Fibroblast of lung (primary cell): ENCODE measurements at regions not wholly inside any gene's neighbourhood (a gene's known extent, or its start where the extent isn't known, plus 50 kb on each side); places are given as distances from the start of the nearest gene placed in this dataset.
A peak's percentile ranks its signal among the peaks of the same experiment; 100 is the strongest.

Source experiments
- DNase-seq, 2 donors: peaks; one replicate each; pipeline versions ENCODE4 v3.0.0 to v3.0.0-alpha.2; 2010; ENCODE audit warnings: low read depth in 2 of 2
- H2AFZ ChIP-seq: 2 replicates; pipeline ENCODE4 v1.5.1; 2012; ENCODE audit warnings: low read length, control low read depth, inconsistent platforms
- H3K27ac ChIP-seq: 2 replicates; pipeline ENCODE4 v1.5.1; 2011; ENCODE audit warnings: low read length, control low read depth; ENCODE audit not compliant: insufficient read depth
- H3K27me3 ChIP-seq: 2 replicates; pipeline ENCODE4 v1.5.1; 2011; ENCODE audit warnings: mild to moderate bottlenecking, low read length; ENCODE audit not compliant: control insufficient read depth, insufficient read depth
- H3K36me3 ChIP-seq: 2 replicates; pipeline ENCODE4 v1.5.1; 2011; ENCODE audit warnings: low read length; ENCODE audit not compliant: control insufficient read depth, insufficient read depth
- H3K4me1 ChIP-seq: 2 replicates; pipeline ENCODE4 v1.5.1; 2011; ENCODE audit warnings: low read length; ENCODE audit not compliant: control insufficient read depth, insufficient read depth; ENCODE audit errors: extremely low read depth
- H3K4me2 ChIP-seq: 2 replicates; pipeline ENCODE4 v1.5.1; 2011; ENCODE audit warnings: low read length, control low read depth; ENCODE audit not compliant: insufficient read depth; ENCODE audit errors: extremely low read depth
- H3K4me3 ChIP-seq, 4 experiments: fragments of 200-600 bp in 1 of 4; sonication (generic) in 1 of 4; replicated peaks in 1 of 4; 2 replicates each; pipeline ENCODE4 v1.5.1; 2011 to 2016; ENCODE audit warnings: low read length in 4 of 4, low read depth in 3 of 4, mild to moderate bottlenecking in 3 of 4, control low read depth in 2 of 4, inconsistent platforms in 1 of 4, mixed read lengths in 1 of 4; ENCODE audit not compliant: insufficient read depth in 1 of 4; ENCODE audit errors: control extremely low read depth in 1 of 4
- H3K79me2 ChIP-seq: 2 replicates; pipeline ENCODE4 v1.5.1; 2012; ENCODE audit warnings: mild to moderate bottlenecking, low read length, inconsistent platforms; ENCODE audit not compliant: control insufficient read depth, insufficient read depth
- H3K9ac ChIP-seq: 2 replicates; pipeline ENCODE4 v1.5.1; 2011; ENCODE audit warnings: mild to moderate bottlenecking, low read length, control low read depth; ENCODE audit not compliant: insufficient read depth
- H3K9me3 ChIP-seq: 2 replicates; pipeline ENCODE4 v1.5.1; 2012; ENCODE audit warnings: low read depth, low read length; ENCODE audit not compliant: control insufficient read depth, insufficient read depth
- H4K20me1 ChIP-seq: 2 replicates; pipeline ENCODE4 v1.5.1; 2011; ENCODE audit warnings: low read length; ENCODE audit not compliant: control insufficient read depth, insufficient read depth; ENCODE audit errors: extremely low read depth
- CTCF ChIP-seq, 2 donors: IDR thresholded peaks in 1 of 2; conservative IDR thresholded peaks in 1 of 2; 1 replicate in 1 of 2; 2 replicates in 1 of 2; pipeline ENCODE4 v1.5.1; 2011 to 2012; ENCODE audit warnings: low read length in 2 of 2, control low read depth in 1 of 2, inconsistent platforms in 1 of 2, low read depth in 1 of 2, mild to moderate bottlenecking in 1 of 2
- EZH2 ChIP-seq: IDR thresholded peaks from 2 replicates; pipeline ENCODE4 v1.5.1; 2012; ENCODE audit warnings: low read length, control low read depth, mild to moderate bottlenecking; ENCODE audit errors: missing control alignments

GRCh38 chr1:106785176-106785575 lies 271.3 kb upstream of the PRMT6 start:
- Histone ChIP-seq H3K4me3 (no peak overlapping the region), H2AFZ (no peak overlapping the region), H3K79me2 (no peaks in the 10 kb centered on the region), H3K27me3 (no peaks in the 10 kb centered on the region), H3K36me3 (no peaks in the 10 kb centered on the region), H3K9ac (no peak overlapping the region), H3K9me3 (no peaks in the 10 kb centered on the region), H3K4me2 (no peak overlapping the region), H3K27ac (no peak overlapping the region), H4K20me1 (no peaks in the 10 kb centered on the region), H3K4me1 (no peaks in the 10 kb centered on the region)
- peak; percentile 16 to 76 for DNase-seq
- no peak for TF ChIP-seq EZH2
- no peak for TF ChIP-seq CTCF (conservative IDR thresholded peaks at IDR 0.05 in 1 of 2, IDR thresholded peaks at IDR 0.05 in 1 of 2; ENCODE audit: low read depth in 1 of 2, low read length in 2 of 2)

- no peaks in the 10 kb centered on the region for H3K36me3 ChIP-seq
- no peaks in the 10 kb centered on the region for H3K79me2 ChIP-seq
- H3K4me2 ChIP-seq, result no peak overlapping the region
- H3K4me3 ChIP-seq, result no peak overlapping the region
- H3K9ac ChIP-seq, result no peak overlapping the region
- H2AFZ ChIP-seq, result no peak overlapping the region
- H3K27ac ChIP-seq, result no peak overlapping the region
- no peaks in the 10 kb centered on the region for H3K4me1 ChIP-seq
- TF ChIP-seq EZH2 (no peak), CTCF (conservative IDR thresholded peaks at IDR 0.05 in 1 of 2, IDR thresholded peaks at IDR 0.05 in 1 of 2; ENCODE audit: low read depth in 1 of 2, low read length in 2 of 2) (no peak)
- H3K9me3 ChIP-seq, result no peaks in the 10 kb centered on the region
- no peak for DNase-seq
- no peaks in the 10 kb centered on the region for H4K20me1 ChIP-seq
- no peaks in the 10 kb centered on the region for H3K27me3 ChIP-seq
These were observed 269.0 kb upstream of the PRMT6 start for GRCh38 chr1:106787520-106787919.

- TF ChIP-seq EZH2 (no peak), CTCF (conservative IDR thresholded peaks at IDR 0.05 in 1 of 2, IDR thresholded peaks at IDR 0.05 in 1 of 2; ENCODE audit: low read depth in 1 of 2, low read length in 2 of 2) (no peak)
- DNase-seq, result no peak
- no peaks in the 10 kb centered on the region for H4K20me1 ChIP-seq
- H2AFZ ChIP-seq, result no peak overlapping the region
- no peaks in the 10 kb centered on the region for H3K9me3 ChIP-seq
- H3K79me2 ChIP-seq, result no peaks in the 10 kb centered on the region
- no peak overlapping the region for H3K4me2 ChIP-seq
- H3K9ac ChIP-seq, result no peak overlapping the region
- H3K4me1 ChIP-seq, result no peaks in the 10 kb centered on the region
- no peaks in the 10 kb centered on the region for H3K36me3 ChIP-seq
- no peak overlapping the region for H3K4me3 ChIP-seq
- H3K27me3 ChIP-seq, result no peaks in the 10 kb centered on the region
- H3K27ac ChIP-seq, result no peak overlapping the region
These were observed 266.8 kb upstream of the PRMT6 start for GRCh38 chr1:106789686-106790085.
